GM11168 (cell line): ENCODE measurements at regions not wholly inside any gene's neighbourhood (a gene's known extent, or its start where the extent isn't known, plus 50 kb on each side); places are given as distances from the start of the nearest gene placed in this dataset.

Source experiments
- in situ Hi-C: fragments of 300-500 bp; cut with MboI; formaldehyde crosslinking; loops from one replicate; pipeline ENCODE4 v1.12.0; 2022; ENCODE audit warnings: low sequenced_read_pairs; ENCODE audit not compliant: unreplicated experiment

DNA sequence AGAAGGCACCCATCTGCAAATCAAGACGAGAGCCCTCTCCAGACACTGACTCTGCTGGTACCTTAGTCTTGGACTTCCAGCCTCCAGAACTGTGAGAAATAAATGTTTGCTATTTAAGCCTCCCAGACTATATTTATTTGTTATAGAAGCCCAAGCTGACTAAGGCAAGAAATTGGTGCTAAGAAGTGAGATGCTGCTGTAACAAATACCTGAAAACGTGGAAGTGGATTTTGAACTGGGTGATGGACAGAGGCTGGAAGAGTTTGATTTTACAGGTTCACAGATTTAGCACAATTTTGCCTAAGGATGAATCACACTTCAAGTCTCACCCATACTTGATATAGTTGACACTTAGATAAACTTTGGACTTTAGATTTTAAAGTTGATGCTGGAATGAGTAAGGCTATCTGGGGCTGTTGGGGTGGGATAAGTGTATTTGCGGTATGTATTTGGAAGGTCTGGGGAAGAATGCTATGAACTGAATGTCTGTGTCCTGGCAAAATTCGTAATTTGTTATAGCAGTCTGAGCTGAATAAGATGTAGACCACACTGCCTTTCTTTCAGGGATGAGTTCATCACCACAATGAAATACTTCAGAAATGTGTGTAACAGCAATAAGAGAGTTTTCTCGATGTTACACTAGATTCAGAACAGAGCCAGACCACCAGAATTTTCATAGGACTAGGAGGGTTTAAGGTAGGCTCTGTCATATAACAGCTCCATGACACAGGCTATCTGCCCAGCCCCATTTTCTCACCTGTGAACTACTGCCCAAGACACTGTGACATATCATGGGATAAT, 120.5 kb upstream of the LMCD1 start:
- in situ Hi-C loops = no loop called here

DNA sequence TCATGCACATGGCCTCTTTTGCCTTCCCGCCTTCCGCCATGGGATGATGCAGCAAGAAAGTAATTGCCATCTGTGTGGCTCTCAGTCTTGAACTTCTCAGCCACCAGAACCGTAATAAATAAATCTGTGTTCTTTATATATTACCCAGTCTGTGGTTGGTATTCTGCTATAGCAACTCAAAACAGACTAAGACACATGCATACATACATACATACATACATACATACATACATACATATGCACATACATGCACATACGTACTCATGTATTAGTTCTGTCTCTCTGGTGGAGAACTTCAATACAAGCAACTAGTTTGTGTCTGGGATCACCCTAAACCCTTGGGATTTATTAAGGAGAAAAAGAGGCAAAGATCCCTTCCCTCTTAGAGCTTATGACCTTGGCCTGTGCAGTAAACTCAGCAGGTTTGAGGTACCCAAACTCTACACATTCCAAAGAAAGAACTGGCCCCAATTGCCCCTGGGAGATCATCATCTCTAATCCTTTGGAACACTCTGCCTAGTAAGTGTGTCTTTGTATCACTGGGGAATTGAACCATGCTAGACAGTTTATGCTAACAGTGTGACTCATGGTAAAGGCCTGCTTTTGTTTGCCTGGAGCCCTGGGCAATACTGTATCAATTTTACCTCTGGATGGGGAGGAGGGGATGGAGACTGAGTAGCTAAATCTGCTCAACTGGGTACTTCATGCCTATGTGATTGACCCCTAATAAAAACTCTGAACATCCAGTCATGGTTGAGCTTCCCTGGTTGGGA, 115.6 kb upstream of the LMCD1 start:
- in situ Hi-C loops = no loop called here

DNA sequence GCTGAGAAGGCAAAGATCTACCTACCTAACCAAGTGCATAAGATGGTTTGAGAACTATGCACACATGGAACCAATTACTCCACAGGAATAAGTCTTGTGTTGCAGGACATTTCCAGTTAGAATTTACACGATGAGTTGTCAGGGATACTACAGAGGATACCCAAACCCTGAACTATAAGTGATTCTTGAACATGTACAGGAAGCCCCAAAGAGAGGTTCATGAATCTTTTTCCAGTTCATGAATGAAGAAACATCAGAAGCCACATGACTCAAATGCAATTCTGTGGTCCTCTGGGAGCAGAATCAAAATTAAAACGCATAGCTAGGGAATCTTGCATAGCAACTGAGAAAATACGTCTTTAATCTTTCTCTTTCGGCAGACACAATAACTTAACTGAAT, 114.1 kb upstream of the LMCD1 start:
- in situ Hi-C loops = no loop called here

DNA sequence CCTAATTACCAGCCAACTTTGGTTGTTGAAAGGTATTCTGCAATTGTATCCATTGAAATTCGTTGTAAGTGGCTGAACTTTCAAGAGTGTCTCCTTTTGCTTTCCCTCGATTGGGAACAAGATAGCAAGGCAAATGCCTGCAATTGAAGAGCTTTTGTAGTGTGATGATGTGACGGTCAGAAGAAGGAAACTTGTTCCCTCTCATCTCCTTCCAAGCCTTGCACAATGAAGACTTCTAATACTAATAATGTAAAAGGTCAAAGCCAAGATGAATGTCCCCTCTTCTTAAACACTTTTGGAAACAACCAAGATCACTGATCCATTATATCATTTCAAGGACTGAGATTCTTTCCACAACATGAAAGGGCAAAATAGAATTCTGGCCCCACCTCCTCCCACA, 101.9 kb upstream of the LMCD1 start:
- in situ Hi-C loops = no loop called here

DNA sequence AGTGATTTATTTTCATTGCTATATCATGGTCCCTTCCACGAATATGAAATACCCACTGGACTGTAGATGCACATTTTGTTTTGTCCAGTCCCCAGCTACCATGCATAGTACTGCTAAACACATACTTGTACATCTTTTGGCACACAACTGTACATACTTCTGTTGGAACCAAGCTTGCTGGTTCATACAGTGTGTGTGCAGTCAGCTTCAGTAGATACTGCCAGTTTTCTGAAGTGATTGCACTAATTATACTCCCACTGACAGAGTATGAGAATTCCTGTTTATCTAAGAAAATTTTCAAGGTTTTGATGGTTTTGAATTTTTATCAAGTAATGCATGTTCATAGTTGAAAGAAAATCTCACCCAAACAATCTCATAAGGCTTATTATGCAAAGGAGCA, 100.7 kb upstream of the LMCD1 start:
- in situ Hi-C loops = no loop called here

DNA sequence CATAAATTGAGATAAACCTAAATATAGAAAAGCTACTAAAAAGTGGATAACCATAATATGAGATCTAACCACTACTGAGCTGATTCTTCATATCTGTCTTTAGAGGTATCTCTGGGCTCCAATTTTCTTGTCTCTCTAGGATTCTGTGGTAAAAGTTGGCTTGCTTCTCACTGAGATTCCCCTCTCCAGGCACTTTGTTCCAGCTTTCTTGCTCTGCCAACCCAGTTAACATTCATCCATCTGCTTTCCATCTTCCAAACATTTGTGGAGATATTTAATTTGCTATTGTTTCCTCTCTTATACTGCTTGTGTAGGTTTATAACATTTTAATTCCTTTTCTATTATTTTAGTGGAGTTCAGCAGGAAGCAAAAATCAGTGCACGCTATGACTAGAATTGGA, 97.6 kb upstream of the LMCD1 start:
- in situ Hi-C loops = no loop called here

DNA sequence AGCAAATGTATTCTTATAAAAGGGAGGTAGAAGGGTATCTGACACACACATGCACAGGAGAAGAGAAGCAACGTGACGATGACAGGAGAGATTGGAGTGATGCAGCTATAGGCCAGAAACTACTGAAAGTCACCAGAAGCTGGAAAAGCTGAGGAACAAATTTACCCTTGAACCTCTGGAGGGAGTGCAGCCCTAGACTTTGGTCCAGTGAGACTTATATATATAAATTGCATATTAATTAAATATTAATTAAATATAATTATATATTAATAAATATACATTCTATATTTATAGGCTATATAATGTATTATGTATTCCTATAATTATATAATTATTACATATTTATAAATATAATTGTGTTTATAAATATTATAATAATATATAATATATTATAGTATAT, 96.5 kb upstream of the LMCD1 start:
- in situ Hi-C loops = no loop called here

DNA sequence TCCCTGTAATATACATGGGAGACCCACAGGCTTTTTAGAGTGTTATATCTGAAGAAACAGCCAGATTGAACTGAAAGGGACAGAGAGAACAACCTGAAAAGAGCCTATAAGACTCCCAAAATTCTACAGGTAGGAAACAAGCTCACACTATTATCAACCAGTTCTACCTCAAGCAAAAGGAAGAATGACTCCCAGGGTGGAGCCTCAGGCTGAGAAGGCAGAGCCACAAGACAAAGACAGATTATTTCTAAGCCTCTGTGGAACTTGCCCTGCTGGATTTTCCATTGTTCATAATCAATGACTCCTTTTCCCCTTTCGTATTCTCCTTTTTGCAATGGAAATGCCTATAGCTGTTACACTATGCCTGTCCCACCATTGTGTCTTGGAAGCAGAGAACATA, 95.1 kb upstream of the LMCD1 start:
- in situ Hi-C loops = no loop called here

DNA sequence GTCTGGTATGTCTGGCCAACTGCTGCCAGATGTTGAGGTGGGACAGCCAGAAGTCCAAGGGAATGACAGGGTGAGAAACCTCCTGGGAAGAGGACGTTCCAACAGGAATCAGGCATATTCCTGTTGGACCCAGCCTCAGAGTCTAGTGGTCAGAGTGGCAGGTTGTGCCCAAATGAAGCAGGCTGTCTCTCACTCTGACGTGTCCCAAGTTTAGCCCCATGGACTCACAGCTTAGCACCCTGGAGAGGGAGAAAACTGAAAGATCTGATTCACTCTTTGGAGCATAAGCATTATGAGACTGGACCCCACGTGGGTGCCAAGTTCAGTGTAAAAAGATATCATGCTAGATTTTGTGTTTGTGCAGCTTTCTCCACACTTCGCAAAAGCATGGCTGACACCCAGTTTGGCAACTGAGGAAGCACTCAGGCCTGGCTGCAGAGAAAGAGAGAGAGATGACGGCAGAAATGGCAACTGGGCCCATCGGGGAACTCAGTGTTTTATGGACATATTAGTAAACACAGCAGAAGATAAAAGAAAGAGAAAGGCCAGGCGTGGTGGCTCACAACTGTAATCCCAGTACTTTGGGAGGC, 88.2 kb upstream of the LMCD1 start:
- in situ Hi-C loops = no loop called here

DNA sequence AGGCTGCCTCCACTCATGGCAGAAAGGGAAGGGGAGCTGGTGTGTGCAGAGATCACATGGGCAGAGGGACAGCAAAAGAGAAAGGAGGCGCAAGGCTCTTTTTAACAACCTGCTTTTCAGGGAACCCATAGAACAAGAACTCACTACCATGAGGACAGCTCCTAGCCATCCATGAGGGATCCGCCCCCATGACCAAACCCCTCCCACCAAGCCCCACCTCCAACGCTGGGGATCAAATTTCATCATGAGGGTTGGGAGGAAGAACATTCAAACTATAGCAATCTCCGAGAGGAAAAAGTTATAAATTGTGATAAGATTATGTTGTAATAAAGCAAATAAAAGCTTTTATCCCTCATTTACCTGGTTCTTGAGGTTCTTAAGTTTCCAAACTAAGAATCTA, 84.7 kb upstream of the LMCD1 start:
- in situ Hi-C loops = no loop called here

DNA sequence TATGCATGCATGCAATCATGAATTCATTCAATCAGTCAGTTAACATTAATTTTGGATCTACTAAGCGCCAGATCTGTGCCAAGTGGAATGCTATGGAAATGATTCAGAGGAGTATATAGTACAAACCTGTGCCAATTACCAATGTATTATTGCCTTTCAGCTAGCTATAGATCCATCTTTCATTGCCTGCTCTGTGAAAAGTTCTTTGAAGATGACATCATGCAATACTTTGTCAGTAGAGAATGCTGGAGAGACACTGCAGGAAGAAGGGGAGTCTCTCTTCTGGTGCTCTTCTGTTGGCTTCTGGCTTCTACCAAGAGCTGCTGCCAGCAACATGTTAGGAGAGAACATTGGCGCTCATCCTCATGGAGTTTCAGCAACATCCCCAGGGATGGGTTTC, 81.0 kb upstream of the LMCD1 start:
- in situ Hi-C loops = no loop called here

DNA sequence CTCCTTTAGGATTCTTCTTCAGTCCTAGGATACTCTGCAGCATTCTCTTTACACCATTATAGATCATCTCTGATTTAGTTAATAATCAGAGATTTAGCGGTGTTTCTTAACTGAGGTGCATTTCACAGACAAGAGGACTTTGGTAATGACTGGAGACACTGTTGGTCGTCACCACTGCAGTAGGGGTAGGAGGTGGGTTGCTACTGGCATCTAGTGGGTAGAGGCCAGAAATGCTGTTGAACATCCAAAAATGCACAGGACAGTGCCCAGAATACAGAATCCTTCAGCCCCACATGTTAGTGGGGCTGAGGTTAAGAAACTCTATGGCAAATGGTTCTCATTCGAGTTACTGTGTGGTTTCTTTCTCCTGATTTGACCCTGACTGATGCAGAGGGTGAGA, 80.4 kb upstream of the LMCD1 start:
- in situ Hi-C loops = no loop called here

DNA sequence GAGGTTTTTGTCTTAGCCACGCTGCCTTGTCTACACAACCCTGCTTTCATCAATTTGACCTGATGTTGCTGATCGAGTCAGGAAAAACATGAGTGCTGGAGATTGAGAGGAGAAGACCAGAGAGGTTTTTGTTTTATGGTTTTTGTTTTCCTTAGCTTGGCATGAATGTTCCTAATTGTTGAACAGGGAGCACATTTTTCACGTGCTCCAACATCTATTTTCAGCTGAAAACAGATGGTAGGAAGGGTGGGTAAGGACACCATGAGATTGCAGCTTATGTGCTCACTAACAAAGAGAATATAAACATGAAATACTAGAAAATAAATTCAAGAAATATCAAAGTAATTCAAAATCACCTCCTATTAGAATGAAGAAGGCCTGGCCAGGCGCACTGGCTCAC, 79.9 kb upstream of the LMCD1 start:
- in situ Hi-C loops = no loop called here

DNA sequence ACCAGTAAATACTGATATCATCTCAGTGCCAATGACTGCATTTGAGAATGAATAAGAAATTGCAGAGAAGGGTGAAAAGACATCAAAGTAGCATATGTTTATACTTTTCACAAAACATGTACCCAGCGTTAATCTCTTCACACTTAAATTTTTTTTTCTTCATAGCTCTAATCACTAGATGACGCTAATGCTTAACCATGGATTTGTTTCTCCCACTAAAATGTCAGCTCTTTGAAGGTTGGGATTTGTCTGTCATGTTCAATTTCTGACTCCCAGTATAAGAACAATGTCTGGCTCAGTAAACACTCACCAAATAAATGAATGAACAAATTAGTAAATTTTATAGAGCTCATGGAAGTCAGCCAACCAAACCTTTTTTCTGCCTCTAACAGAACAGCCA, 78.3 kb upstream of the LMCD1 start:
- in situ Hi-C loops = no loop called here

DNA sequence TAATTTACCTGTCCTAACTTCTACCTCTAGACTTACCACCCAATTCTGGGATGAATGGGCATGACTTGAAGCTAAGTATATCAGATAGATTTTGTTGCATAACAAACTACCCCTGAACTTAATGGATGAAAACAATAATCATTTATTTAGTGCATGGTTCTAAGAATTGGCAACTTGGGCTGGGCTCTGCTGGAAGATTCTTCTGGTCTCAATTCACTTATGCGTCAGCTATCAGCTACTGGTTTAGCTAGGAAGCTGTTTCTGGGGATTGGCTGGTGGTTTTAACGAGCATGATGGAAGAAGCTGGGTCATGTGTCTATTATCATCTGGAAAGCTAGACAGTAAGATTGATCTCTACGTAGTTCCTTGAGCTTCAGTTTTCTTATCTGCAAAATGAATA, 77.3 kb upstream of the LMCD1 start:
- in situ Hi-C loops = no loop called here

DNA sequence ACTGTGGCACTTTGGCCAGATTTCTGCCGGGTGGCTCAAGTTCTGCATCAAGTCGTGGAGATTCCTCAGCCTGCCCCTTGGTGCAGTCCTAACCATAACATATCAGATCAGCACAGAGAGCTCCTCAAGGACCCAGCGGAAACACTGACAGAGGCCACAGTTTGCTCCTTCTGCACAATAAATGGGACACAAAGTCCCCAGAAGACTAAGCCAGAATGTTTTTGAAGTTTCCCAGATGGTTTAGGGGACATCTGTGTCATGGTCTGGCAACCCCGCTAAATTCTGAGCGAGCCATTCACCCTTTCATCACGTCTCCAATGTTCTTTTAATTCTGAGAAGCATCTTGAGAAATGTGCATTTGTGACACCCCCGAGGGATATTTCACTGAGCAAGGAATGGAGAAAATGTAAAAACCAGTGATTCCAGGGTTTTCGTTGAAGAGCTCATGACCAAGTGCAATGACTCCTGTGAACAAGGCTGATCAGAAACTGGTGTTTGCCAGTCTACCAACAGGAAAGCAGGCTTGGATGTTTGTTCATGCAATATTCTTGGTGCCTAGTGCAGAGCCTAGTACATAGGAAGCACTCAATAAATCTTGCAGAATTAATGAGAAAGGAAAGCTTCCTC, 64.8 kb upstream of the LMCD1 start:
- in situ Hi-C loops = no loop called here

DNA sequence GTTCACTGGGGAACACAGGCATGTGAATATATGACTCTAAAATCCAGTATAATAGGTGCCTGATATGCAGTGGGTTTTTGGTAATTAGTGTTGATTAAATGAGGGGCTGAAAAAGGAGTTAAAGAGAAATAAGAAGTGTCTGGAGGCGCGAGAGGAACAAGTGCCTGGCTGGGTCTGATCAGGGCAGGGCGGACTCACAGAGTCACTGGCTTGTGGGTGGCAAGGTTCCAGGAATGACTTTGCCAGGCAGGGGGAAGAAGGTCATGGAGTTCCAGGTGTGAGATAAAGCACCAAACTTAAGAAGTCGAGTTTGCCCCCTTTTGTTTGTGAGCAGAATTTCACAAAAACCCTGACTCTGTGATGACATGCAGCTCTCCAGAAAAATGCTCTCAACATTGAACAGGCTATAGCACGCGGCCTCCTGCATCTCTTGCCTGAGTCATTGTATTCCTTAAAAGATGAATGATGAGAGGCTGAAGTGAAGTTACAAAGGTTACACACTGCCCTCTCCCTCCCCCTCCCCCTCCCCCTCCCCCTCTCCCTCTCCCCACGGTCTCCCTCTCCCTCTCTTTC, 63.0 kb upstream of the LMCD1 start:
- in situ Hi-C loops = no loop called here

DNA sequence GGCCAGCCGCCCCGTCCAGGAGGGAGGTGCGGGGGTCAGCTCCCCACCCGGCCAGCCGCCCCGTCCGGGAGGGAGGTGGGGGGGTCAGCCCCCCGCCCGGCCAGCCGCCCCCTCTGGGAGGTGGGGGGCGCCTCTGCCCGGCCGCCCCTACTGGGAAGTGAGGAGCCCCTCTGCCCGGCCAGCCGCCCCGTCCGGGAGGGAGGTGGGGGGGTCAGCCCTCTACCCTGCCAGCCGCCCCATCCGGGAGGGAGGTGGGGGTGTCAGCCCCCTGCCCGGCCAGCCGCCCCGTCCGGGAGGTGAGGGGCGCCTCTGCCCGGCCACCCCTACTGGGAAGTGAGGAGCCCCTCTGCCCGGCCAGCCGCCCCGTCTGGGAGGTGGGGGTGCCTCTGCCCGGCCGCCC, 61.5 kb upstream of the LMCD1 start:
- in situ Hi-C loops = loop anchor here (10.0 kb wide), 1 partner anchor 185 kb away; no protein-coding TSS in a partner anchor

DNA sequence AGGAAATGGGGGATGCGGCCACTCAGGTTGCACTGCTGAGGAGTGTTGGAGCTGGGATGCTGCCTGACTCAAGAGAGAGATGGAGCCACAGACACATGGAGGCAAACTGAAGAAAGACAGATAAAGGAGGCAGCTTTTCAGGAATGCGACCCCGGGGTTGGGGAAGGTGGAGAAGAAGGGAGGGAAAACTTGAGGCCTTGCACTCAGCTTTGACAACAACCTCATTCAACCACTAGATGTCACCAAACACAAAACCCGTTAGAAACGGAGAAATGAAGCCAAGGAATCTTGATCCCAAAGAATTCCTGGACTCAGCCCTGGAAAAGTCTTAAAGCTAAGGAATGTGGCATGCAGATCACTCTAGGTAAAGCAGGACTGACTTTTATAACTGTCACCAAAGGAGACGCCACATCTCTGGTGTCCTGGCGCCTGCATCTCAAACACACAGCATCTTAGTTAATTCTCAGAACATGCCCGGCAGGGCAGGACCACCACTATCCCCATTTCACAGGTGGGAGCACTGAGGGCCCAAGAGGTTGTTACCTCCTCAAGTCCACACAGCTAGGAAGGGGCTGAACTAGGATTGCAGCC, 59.6 kb upstream of the LMCD1 start:
- in situ Hi-C loops = loop anchor here (10.0 kb wide), 1 partner anchor 183 kb away; no protein-coding TSS in a partner anchor

DNA sequence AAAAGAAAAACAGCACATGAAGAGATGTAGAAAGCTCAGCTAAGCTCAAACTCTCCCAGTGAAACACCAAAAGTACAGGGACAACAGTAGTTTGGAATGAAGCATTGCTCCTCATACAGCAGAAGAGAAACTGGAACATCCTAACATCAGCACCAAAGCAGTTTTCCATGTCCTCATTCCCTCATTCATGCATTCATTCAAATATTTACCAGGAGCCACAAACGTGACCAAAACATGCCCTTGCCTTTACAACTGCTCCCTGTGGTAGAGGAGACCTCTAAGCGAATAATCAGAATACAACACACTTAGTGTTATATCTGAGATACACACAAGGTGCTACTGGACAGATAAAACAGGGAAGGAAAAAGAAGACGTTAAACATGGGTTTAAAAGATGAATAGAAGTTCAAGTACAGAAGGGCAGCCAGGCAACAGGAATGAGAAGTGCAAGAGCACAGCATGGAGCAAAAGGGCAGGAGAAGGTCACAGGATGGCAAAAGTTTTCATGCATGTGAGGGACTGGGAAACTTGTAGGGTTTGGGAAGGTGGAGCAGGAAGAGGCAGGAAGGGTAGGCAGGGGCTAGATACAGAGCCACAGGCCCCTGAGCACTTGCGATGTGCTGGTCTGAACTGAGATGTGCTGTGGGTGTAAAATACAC, 58.5 kb upstream of the LMCD1 start:
- in situ Hi-C loops = loop anchor here (10.0 kb wide), 1 partner anchor 182 kb away; no protein-coding TSS in a partner anchor
